ENCODE measurements at regions not wholly inside any gene's neighbourhood (a gene's known extent, or its start where the extent isn't known, plus 50 kb on each side); places are given as distances from the start of the nearest gene placed in this dataset.

- FAIRE-seq = no peak
- DNase-seq (ENCODE audit: low read depth in 1 of 2, low spot score in 2 of 2) = no peak
- Histone ChIP-seq H3K9ac (replicated peaks in 1 of 4; ENCODE audit: extremely low read depth in 1 of 4, low read depth in 3 of 4, low read length in 3 of 4) (no peak overlapping the region), H3K4me1 (replicated peaks in 1 of 4; ENCODE audit: control insufficient read depth in 3 of 4, insufficient read depth in 4 of 4, low read length in 3 of 4) (no peaks in the 10 kb centered on the region), H4K20me1 (replicated peaks in 1 of 2; ENCODE audit: control insufficient read depth in 1 of 2, insufficient read depth in 2 of 2, low read length in 2 of 2) (no peaks in the 10 kb centered on the region), H3K14ac (ENCODE audit: insufficient read length) (no peak overlapping the region), H2BK5ac (ENCODE audit: low read depth, low read length) (no peak overlapping the region), H3K23ac (ENCODE audit: insufficient read length) (no peak overlapping the region), H3K56ac (replicated peaks; ENCODE audit: insufficient read length, low read depth, low read length) (no peak overlapping the region), H3K23me2 (ENCODE audit: low read depth, low read length) (no peaks in the 10 kb centered on the region), H3K9me3 (ENCODE audit: insufficient read depth in 2 of 2, low read depth in 1 of 2, low read length in 1 of 2) (no peaks in the 10 kb centered on the region), H2BK20ac (ENCODE audit: low read length) (no peak overlapping the region), H4K8ac (ENCODE audit: extremely low read depth, insufficient read depth, low read length) (no peak overlapping the region; the same call in 1 of the 2 replicates), H3K79me2 (ENCODE audit: control insufficient read depth in 1 of 2, insufficient read depth in 2 of 2, low read length in 2 of 2) (no peaks in the 10 kb centered on the region), H3K4ac (replicated peaks; ENCODE audit: insufficient read length, low read depth, low read length) (no peak overlapping the region), H3K27me3 (replicated peaks in 1 of 4; ENCODE audit: control insufficient read depth in 3 of 4, extremely low read depth in 1 of 4, insufficient read depth in 3 of 4, low read length in 3 of 4) (peaks cover 0 to 1% (median 0%) of the 10 kb centered on the region in 4 experiments; a peak in 1 of 7 replicates), H2BK120ac (replicated peaks; ENCODE audit: low read depth, low read length) (no peak overlapping the region), H3K18ac (ENCODE audit: extremely low read depth, low read length) (no peak overlapping the region), H3K4me2 (ENCODE audit: insufficient read depth in 1 of 2, low read depth in 2 of 2, low read length in 2 of 2) (no peak overlapping the region), H2BK15ac (ENCODE audit: low read length) (no peak overlapping the region), H3K27ac (ENCODE audit: low read depth, low read length) (no peak overlapping the region), H2AK5ac (ENCODE audit: low read depth, low read length) (no peak overlapping the region), H3K4me3 (ENCODE audit: extremely low read depth in 1 of 4, insufficient read depth in 2 of 4, low read depth in 3 of 4, low read length in 4 of 4) (no peak overlapping the region), H3K79me1 (ENCODE audit: low read depth, low read length) (no peaks in the 10 kb centered on the region), H2BK12ac (ENCODE audit: low read depth, low read length) (no peak overlapping the region), H3K36me3 (ENCODE audit: control insufficient read depth in 2 of 4, insufficient read depth in 4 of 4, low read length in 3 of 4) (no peaks in the 10 kb centered on the region), H4K91ac (replicated peaks; ENCODE audit: insufficient read length, low read length) (no peak overlapping the region), H2AFZ (ENCODE audit: low read length) (no peak overlapping the region), H4K5ac (ENCODE audit: insufficient read length, low read depth, low read length) (no peak overlapping the region)
- TF ChIP-seq CTCF (IDR thresholded peaks at IDR 0.05; ENCODE audit: control extremely low read depth in 1 of 3, insufficient read depth in 1 of 3, low read depth in 1 of 3, low read length in 3 of 3) = peak in 1 of 3 experiments; percentile 32; a peak in 1 of 4 replicates
- peak; percentile 35 to 42 for TF ChIP-seq RAD21 (IDR thresholded peaks at IDR 0.05 in 1 of 2, conservative IDR thresholded peaks at IDR 0.05 in 1 of 2; ENCODE audit: low read depth in 2 of 2, low read length in 2 of 2)
- no peak for TF ChIP-seq CHD2 (IDR thresholded peaks at IDR 0.05; ENCODE audit: low read length)
- 69% methylated on average over 3 of the region's 3 CpGs; no CpG with 5 or more reads in 1 of the 2 experiments for WGBS, 2 experiments (ENCODE audit: extremely low coverage in 1 of 2, insufficient coverage in 1 of 2, insufficient read length in 1 of 2, insufficient replicate concordance in 2 of 2, low coverage in 1 of 2, low lambda C conversion rate in 2 of 2, missing lambda C conversion rate in 1 of 2)
- ChIA-PET CTCF (ENCODE audit: partially characterized antibody) (interaction anchor here (1.0 to 1.1 kb wide), 3 partner anchors 30 to 399 kb away, joined by 3 to 4 read pairs (median 3); no protein-coding TSS in a partner anchor), POLR2A (ENCODE audit: partially characterized antibody) (no interaction called here)
Measured at GRCh38 chr13:74820809-74821208, 661.2 kb downstream of the TBC1D4 start.
